ENCODE measurements at regions not wholly inside any gene's neighbourhood (a gene's known extent, or its start where the extent isn't known, plus 50 kb on each side); places are given as distances from the start of the nearest gene placed in this dataset.

DNA sequence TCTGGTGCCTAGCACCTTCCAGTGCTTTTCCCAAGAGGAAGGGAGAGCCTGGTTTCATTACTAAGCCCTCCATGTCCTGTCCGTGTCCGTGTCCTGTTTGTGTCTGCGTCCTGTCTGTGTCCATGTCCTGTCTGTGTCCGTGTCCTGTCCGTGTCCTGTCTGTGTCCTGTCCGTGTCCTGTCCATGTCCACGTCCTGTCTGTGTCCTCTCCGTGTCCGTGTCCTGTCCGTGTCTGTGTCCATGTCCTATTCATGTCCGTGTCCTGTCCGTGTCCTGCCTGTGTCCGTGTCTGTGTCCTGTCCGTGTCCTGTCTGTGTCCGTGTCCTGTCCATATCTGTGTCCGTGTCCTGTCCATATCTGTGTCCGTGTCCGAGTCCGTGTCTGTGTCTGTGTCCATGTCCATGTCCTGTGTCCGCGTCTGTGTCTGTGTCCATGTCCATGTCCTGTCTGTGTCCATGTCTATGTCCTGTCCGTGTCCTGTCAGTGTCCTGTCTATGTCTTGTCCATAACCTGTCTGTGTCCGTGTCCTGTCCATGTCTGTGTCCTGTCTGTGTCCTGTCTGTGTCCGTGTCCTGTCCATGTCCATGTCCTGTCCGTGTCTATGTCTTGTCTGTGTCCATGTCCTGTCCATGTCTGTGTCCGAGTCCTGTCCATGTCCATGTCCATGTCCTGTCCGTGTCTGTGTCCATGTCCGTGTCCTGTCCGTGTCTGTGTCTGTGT is 54.4 kb upstream of the BHLHE23 start:
- TF ChIP-seq SUZ12 (IDR thresholded peaks at IDR 0.05; ENCODE audit: extremely low read depth, insufficient read depth, insufficient read length) = no peak
- no peak for TF ChIP-seq YY1 (IDR thresholded peaks at IDR 0.05; ENCODE audit: insufficient read depth, insufficient read length)

All from NT2/D1 (cell line).